NT2/D1 (cell line): ENCODE measurements at regions not wholly inside any gene's neighbourhood (a gene's known extent, or its start where the extent isn't known, plus 50 kb on each side); places are given as distances from the start of the nearest gene placed in this dataset.

Source experiments
- SUZ12 ChIP-seq: IDR thresholded peaks from 2 replicates; pipeline ENCODE4 v1.6.1; 2011; ENCODE audit not compliant: insufficient read length, insufficient read depth; ENCODE audit errors: extremely low read depth
- YY1 ChIP-seq: IDR thresholded peaks from 2 replicates; pipeline ENCODE4 v1.6.1; 2011; ENCODE audit not compliant: insufficient read length, insufficient read depth

GRCh38 chr6:22380236-22380635, 83.4 kb upstream of the PRL start:
- no peak for TF ChIP-seq YY1
- no peak for TF ChIP-seq SUZ12
